ENCODE measurements at regions not wholly inside any gene's neighbourhood (a gene's known extent, or its start where the extent isn't known, plus 50 kb on each side); places are given as distances from the start of the nearest gene placed in this dataset.
A peak's percentile ranks its signal among the peaks of the same experiment; 100 is the strongest.

DNA sequence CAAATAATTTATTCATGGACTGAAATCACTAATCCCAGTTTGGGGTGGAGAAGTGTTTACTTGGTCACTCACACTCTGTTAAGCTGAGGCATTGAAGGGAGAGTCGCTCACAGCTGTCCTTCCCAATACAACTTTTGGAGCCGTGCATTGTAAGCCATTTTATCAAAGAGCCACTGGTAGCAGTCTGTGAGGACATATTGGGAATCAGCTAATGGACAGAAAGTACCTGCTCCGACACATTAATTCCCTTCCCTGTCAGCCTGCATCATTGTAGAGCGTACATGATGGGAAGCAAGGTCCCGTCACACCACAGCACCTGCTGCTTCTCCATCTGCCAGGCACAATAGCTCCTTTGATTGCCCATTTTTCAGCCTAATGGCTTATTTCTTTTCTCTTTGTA, 643.2 kb downstream of the SQOR start:
- no peaks in the 10 kb centered on the region for H3K9me3 Mint-ChIP-seq
- no peaks in the 10 kb centered on the region for H3K36me3 Mint-ChIP-seq (ENCODE audit: low read depth)
- no peak for TF ChIP-seq CTCF (IDR thresholded peaks at IDR 0.05)
- H3K27me3 Mint-ChIP-seq (ENCODE audit: low read depth, poor library complexity): peaks cover 8% of the 10 kb centered on the region
- H3K4me3 Mint-ChIP-seq: no peak overlapping the region
- no peak overlapping the region for H3K27ac Mint-ChIP-seq
- DNase-seq: no peak
- H3K4me1 Mint-ChIP-seq: no peaks in the 10 kb centered on the region

GRCh38 chr15:46278486-46279090, 643.8 kb downstream of the SQOR start:
- no peak for DNase-seq
- H3K4me3 Mint-ChIP-seq: no peak overlapping the region
- peaks cover 8% of the 10 kb centered on the region for H3K27me3 Mint-ChIP-seq (ENCODE audit: low read depth, poor library complexity)
- no peaks in the 10 kb centered on the region for H3K36me3 Mint-ChIP-seq (ENCODE audit: low read depth)
- no peaks in the 10 kb centered on the region for H3K4me1 Mint-ChIP-seq
- H3K9me3 Mint-ChIP-seq: no peaks in the 10 kb centered on the region
- no peak for TF ChIP-seq CTCF (IDR thresholded peaks at IDR 0.05)
- H3K27ac Mint-ChIP-seq: no peak overlapping the region

DNA sequence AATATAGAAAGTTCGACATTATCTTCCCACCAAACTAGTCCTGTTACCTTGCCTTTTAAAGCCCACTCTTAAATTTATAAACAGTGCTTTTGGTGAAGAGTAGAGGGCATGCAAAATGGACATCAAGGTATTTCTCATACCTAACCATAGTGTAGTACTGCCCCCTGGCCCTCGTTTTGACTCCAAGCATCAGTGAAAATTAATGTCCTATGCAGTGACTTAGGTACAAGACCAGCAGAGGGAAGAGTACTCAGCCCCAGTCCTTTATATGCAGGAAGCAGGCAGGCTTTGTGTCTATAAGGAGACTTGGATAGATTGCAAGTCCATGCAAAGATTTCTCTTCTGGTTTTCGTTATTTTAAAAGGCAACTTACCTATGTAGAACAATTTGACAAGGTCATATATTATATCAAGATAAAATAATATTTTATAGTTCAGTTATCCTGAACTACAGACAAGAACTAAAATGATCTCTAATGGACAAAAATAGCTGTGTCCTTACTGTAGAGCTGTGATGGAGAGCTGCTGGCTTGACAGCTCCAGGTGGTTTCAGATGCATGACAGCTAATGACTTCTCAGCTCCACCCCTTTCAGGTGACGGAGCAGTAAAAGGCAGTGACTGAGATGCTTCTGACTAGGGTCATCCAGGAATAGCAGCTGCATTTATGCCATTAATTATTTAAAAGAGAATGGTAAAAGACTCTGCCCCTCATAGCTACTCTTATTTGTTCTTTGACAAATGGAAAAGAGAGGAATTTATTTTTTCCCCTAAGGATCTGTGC, 646.1 kb downstream of the SQOR start:
- Mint-ChIP-seq H3K4me3 (no peak overlapping the region), H3K4me1 (no peaks in the 10 kb centered on the region), H3K27me3 (ENCODE audit: low read depth, poor library complexity) (peaks cover 8% of the 10 kb centered on the region), H3K27ac (no peak overlapping the region), H3K9me3 (peaks cover 4% of the 10 kb centered on the region), H3K36me3 (ENCODE audit: low read depth) (no peaks in the 10 kb centered on the region)
- no peak for DNase-seq
- TF ChIP-seq CTCF (IDR thresholded peaks at IDR 0.05): no peak

GRCh38 chr15:46293550-46293949, 658.7 kb downstream of the SQOR start:
- no peak for TF ChIP-seq CTCF (IDR thresholded peaks at IDR 0.05)

DNA sequence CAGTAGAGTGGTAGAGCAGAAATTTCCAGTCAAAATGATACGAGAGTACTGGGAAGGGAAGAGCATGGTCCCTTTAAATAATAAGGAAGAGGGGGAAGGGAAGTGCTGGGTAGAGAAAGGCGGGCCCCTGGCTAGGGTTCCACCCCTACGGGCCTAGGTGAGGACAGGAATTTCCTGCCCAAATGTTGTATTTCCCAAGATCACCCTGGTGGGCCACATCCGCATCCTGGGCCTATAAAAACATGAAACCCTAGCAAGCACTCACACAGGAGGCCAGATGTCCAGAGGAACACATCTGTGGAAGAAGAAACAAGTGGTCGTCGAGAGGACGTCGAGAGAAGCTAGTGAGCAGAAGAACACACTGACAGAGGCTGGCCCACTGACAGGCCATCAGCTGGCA, 661.2 kb downstream of the SQOR start:
- H3K4me3 Mint-ChIP-seq: no peak overlapping the region

More at GRCh38 chr15:46293550-46293949, 658.7 kb downstream of the SQOR start:
- Mint-ChIP-seq H3K4me3 (no peak overlapping the region), H3K36me3 (ENCODE audit: low read depth) (no peaks in the 10 kb centered on the region), H3K4me1 (peaks cover 9% of the 10 kb centered on the region), H3K27me3 (ENCODE audit: low read depth, poor library complexity) (peaks cover 6% of the 10 kb centered on the region), H3K9me3 (no peaks in the 10 kb centered on the region), H3K27ac (no peak overlapping the region)
- DNase-seq: no peak

More for the DNA sequence above, 661.2 kb downstream of the SQOR start:
- TF ChIP-seq CTCF (IDR thresholded peaks at IDR 0.05): no peak
- H3K27me3 Mint-ChIP-seq (ENCODE audit: low read depth, poor library complexity): peaks cover 3% of the 10 kb centered on the region
- no peak for DNase-seq
- H3K9me3 Mint-ChIP-seq: no peaks in the 10 kb centered on the region
- peaks cover 12% of the 10 kb centered on the region for H3K4me1 Mint-ChIP-seq
- peak overlapping the region; percentile 10 for H3K27ac Mint-ChIP-seq
- H3K36me3 Mint-ChIP-seq (ENCODE audit: low read depth): no peaks in the 10 kb centered on the region

Data from nephron progenitor cell (in vitro differentiated cells).